Right ventricle myocardium inferior (tissue), 1 donor: ENCODE measurements at regions not wholly inside any gene's neighbourhood (a gene's known extent, or its start where the extent isn't known, plus 50 kb on each side); places are given as distances from the start of the nearest gene placed in this dataset.

Source experiments
- ATAC-seq: fragments of 200-7000 bp; cut with Tn5 transposase; one replicate; pipeline ENCODE4 v1.9.1; 2020; ENCODE audit warnings: mild to moderate bottlenecking, moderate library complexity
- DNase-seq: peaks from one replicate; pipeline ENCODE4 v3.0.0; 2021; ENCODE audit errors: missing footprints
- intact Hi-C: fragments of 100-400 bp; cut with DNase I; formaldehyde crosslinking; loops from one replicate; pipeline ENCODE4 v1.11.0; 2022
- donor health status: DM: no; HTN: yes; CAD: no; lungs with severe emphysema.

DNA sequence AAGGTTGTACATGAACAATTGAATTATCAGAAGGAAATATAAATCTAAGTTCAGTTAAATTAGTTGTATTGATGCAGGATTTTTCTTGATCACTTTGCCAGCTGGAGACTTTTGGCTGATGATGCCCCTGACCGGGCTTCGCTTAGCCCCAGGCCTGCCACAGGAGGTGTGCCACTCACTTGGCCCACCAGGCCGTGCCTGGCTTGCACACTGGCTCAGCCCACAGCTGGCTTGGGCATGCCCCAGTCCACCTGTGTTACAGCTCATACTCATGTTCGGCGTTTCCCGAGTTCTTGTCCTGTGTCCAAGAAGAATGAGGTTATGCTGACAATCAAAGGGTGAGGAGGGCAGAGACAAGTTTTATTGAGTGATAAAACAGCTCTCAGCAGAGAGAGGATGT, 773.9 kb upstream of the FANCL start:
- intact Hi-C loops: no loop called here
- ATAC-seq (no peak), DNase-seq (no peak)

DNA sequence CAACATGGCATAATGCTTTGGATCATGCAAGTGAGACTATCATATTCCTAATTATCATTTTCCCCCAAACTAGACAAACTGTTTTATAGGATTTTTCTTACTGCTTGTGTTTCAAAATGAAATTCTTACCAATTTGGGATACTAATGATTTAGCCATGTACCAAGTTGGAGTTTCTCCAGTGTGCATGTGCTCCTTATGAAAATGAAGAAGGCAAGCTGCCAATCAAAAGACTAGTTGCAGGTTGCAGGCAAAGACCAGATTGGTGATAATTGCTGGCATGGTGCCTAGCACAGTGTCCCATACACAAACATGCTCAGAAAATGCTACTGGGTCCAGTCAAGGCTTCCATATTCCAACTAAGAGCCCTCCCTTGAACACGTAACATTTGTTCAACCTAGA, 771.8 kb upstream of the FANCL start:
- ATAC-seq (no peak), DNase-seq (no peak)
- intact Hi-C loops: no loop called here

DNA sequence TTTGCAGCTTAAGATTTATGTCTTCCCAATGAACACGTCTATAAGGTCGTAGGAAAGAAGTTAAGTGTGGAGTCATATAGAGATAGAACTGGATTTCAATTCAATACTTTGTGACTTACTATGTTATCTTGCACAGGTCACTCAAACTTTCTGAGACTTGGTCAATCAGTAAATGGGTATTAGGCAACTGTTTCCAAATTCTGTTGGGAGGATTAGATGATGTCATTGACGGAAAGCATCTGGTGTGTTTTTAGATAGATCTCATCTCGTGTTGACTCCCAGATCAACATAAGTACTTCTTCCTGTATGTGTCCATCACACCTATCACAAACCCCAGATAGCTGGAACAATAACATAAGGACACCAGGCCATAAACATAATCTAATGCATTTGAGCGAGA, 771.1 kb upstream of the FANCL start:
- no peak for DNase-seq
- intact Hi-C loops: no loop called here
- ATAC-seq: no peak

DNA sequence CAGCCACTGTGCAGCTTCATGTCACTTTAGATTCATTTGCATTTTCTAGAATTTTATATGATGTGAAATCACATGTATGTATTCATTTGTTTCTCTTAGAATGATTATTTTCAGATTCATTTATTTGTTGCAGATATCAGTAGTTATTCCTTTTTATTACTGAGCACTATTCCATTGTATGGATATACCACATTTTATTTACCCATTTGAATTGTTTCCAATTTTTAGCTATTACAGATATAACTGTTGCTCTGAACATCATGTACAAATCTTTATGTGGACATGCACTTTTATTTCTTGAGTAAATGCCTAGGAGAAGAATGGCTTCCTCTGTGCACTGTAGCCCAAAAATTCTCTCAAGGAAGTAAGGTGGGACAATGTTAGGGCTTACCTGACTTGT, 767.8 kb upstream of the FANCL start:
- no peak for ATAC-seq
- intact Hi-C loops: no loop called here
- DNase-seq: no peak

DNA sequence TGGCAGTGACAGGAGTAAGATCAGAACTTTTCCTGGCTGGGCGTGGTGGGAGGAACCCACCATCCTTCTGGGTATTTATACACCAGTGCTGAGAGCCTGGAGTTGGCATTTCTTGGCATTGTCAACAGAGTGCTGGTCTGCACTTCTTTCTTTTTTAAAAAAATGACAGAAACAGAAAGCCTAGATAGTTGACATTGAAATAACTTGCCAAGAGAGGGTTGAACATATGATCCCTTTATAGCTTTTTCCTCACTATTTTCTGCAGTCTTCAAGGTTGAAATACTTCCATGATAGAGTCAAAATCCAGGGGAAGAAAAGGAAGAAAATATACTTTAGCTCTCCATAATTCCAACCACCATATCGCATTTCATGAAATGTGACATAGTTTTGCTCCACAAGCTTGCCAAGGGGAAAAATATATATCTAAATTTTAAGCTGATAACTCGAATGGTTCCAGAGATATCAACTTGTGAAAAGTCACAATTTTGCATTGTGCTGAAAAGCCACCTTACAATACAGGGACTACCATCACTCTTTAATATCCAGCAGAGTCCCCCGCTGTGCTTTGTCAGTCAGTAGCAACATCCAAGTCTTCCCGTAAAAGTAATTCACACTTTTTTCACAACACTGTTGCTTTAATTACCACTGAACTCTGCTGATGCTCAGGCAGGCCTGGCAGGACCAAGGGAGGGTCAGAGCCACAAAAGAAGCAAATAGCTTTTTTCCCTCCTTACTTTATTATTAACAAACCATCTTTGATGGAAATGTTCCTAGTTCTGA, 764.9 kb upstream of the FANCL start:
- DNase-seq (no peak), ATAC-seq (no peak)
- intact Hi-C loops: no loop called here

DNA sequence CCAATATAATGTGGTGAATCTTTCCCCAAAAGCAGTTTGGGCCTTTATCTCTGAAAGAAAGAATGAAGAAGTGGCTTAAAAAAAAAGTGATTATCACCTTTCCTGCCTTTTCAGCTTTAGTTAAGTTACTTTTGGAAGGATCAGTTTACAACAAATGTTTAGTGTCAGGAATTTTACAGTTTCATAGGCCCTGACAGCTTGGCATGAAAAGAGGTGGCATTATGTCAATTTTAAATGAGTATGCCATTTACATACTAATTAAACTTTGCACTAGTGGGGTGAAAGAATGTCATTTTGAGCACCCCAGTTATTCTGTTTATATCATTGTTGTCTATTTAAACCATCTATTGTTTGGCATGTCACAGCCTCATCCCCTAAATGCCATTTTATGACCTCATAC, 763.5 kb upstream of the FANCL start:
- ATAC-seq (no peak), DNase-seq (no peak)
- intact Hi-C loops: no loop called here

DNA sequence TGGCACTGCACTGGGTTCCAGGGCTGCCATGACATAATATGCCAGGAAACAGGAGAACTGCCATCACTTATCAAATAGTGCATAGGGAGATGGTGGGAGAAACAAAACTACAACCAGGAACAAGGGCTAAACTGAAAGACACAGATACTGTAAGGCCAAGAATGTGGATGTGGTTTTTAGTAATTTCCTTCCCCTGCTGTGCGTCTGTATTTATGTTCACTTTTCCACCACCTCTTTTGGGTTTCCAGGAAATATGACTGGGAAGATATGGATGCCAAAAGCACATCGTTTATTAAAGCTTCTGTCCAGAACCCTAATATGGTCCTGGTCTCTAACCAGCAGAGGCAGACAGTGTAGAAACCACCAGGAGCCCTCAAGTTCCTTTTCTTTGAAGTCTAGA, 759.7 kb upstream of the FANCL start:
- DNase-seq (no peak), ATAC-seq (no peak)
- intact Hi-C loops: no loop called here

DNA sequence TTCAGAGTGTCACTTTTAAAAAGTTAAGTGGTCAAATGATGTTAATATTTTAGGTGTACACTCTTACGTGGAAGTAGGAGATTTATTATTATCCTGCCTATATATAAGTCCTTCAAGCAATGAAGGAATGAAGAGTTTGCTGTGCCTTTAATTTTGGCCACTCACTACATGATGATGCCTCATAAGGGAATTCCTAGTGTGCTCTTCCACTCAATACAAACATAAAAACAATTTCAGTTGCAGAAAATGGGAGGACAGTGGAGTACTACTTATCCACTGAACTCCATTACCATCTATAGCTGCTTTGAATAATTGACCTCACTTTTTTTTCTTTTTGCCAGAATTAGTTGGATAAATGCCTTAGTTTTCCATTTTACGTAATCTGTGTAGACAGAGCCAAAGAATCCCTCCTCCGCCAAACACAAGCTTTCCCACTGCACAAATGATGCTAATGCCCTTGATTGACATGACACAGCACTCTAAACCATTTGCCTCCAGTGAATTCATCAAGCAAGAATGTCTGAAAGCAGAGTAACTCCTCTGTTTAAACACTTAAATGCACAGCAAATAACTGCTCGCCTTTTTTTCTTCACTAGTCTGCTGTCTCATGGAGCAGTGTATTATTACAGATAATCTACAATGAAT, 751.1 kb upstream of the FANCL start:
- ATAC-seq (no peak), DNase-seq (no peak)
- intact Hi-C loops: no loop called here

DNA sequence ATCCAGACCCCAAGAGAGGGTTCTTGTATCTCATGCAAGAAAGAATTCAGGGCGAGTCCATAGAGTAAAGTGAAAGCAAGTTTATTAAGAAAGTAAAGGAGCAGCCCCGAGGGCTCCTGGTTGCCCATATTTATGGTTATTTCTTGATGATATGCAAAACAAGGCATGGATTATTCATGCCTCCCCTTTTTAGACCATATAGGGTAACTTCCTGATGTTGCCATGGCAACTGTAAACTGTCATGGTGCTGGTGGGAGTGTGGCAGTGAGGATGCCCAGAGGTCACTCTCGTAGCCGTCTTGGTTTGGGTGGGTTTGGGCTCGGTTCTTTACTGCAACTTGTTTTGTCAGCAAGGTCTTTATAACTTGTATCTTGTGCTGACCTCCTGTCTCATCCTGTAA, 750.2 kb upstream of the FANCL start:
- no peak for ATAC-seq
- intact Hi-C loops: no loop called here

DNA sequence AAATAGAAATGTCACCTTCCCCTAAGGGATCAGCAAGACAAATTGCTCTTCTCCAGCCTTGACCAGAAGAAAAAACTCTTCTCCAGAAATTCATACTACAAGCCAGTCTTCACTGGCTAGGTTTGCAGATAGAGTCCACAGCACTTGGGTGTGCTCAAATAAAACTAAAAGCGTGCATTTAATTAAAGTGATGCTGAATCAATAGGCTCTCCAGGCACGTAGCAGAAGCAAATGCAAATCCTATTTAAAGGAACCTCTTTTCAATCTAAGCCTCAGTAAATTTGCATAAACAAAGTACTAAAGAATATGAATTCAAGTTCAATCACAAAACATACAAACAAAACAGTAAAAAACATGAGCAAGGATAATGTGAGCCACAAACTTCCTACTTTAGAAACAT, 744.4 kb upstream of the FANCL start:
- intact Hi-C loops: no loop called here

More for the DNA sequence above, 750.2 kb upstream of the FANCL start:
- DNase-seq: no peak

DNA sequence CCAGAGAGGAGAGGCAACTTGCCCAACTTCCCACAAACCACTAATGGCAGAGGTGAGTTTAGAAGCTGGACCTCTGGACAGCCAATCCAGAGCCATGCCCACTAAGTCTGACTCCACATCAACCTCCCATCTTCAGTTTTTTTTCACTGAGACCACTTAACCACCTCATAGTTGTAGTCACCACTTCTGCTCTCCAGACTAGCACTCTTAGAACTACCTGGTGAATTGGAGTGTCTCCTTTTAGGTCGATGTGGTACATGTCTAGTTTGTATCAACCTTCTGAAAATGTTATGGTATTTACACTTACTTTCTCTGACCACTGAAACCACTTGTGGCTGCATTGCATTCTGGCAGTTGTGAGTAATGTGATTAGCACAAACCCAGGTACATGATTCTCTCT, 743.6 kb upstream of the FANCL start:
- intact Hi-C loops: no loop called here
- ATAC-seq: no peak
- no peak for DNase-seq

More for the DNA sequence above, 744.4 kb upstream of the FANCL start:
- DNase-seq: no peak
- ATAC-seq: no peak

DNA sequence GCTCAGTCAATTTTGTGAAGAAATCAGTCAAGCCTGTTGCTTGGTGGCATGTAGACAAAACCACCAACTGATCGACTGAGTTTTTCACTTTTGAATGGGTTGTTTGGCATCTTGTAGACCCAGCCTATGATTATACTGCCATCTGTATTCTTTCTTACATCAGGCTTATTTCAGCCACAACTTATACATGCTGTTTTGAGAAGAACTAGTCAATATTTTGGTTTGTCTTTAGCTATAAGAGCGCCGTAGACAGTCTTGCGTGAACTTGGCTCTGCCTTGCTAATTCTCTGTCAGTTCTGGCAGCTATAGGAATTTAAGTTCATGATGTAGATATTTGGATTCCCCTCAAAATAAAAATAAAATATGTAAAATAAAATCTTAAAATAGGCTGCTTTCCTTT, 742.0 kb upstream of the FANCL start:
- no peak for ATAC-seq
- DNase-seq: no peak
- intact Hi-C loops: no loop called here

DNA sequence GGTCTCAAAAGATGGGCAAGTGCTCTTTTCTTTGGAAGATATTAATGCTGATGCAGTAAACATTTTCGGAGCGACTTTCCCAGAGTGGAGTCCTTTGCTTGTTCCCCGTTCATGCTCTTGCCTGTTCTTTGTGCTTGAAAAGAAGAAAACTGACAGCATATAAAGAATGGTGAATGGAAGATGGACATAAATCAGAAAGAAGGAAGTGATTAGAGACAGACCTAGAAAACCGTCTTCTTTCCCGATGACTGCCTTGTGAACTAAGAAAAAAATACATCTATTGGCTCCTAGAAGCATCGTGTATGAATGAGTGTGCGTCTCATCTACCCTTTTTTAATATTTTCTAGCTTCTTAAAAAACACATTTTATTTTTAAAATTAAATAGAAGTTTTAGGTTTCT, 740.1 kb upstream of the FANCL start:
- DNase-seq (no peak), ATAC-seq (no peak)
- intact Hi-C loops: no loop called here

DNA sequence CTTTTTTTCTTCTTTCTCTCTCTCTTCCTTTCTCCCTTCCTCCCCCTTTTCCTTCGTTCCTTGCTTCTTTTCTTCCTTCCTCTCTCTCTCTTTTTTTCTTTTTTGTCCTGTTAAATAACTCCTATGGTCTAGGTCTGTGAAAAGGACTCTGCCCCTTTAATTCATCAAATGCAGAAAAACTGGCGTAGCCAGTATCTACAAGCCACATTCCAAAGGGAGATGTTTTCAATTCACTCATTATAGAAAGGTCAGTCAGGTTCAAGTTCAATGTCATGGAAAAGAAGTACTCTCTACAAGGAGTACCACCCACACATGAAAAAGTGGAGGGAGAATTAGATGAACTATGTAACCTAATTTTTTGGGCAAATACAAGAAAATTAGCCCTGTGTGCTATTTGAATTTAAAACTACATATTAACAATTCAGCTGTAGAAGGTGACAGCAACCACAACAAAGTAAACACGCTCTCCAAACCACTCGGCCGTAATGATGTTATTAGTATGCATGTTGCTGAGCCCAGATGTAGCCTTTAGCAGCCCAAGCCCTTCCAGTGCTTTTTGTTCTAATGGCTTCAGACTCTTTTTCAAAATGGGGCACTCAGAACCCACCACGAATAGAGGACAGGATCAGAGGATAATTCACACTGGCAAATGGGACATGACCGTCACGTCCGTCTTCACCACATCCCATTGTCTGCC, 735.4 kb upstream of the FANCL start:
- DNase-seq: no peak
- intact Hi-C loops: no loop called here
- ATAC-seq: no peak

DNA sequence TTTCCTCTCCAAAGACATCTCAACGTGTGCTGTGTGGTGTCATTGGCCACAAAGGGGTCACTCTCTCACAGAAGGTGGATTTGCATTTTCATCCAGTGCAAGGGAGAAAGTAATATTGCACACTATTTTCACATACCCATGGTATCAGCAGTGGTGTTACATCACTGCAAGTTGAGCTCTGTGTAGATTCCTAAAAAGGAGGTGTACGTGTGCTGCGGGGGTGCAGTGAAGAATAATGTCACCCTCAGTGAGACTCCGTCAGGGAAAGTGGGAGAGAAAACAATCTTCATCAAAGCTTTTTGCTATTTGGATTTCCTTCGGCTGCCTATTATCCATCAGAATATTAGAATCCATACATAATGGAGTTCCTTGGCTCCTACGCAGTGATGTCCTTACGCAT, 733.8 kb upstream of the FANCL start:
- DNase-seq (no peak), ATAC-seq (no peak)
- intact Hi-C loops: no loop called here

DNA sequence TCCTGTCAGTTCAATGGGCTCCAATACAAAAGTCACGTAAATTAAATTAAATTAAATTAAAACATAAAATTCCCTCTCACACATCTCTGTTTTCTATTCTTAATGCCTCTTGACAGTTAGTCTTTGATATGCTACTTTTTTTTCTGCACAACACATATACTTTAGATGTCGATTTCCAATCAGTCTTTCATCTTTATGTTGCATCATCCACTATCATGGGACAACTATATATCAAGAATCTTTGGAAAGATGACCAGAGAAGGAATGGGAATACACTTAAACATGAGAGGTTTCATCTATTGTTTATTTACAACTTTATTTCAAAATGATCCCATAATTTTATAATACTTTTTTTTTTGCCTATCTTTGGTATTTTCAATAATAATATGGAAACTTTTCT, 733.3 kb upstream of the FANCL start:
- intact Hi-C loops: no loop called here
- DNase-seq: no peak
- no peak for ATAC-seq

DNA sequence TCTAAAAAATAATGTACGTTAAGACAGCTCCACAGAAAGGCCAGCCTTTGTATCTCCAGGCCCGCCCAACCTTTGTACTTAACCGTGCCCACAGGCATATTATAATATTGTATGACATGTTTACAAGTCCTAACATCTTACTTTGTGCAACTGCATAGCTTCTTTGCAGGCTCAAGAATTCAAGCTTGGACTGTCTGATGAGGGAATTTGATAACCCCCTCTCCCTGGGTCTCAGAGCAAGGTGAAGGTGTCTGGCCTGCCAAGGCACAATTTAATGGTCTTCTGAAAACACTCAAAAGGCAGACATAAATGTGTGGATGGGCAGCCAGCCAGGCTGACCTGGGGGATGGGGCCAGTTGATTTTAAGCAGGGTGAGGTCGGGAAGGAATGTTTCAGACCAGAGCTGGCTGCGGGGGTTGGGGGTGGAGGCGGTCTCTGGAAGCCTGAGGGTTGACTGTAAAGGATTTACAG, 732.7 kb upstream of the FANCL start:
- intact Hi-C loops: no loop called here
- ATAC-seq (no peak), DNase-seq (no peak)

DNA sequence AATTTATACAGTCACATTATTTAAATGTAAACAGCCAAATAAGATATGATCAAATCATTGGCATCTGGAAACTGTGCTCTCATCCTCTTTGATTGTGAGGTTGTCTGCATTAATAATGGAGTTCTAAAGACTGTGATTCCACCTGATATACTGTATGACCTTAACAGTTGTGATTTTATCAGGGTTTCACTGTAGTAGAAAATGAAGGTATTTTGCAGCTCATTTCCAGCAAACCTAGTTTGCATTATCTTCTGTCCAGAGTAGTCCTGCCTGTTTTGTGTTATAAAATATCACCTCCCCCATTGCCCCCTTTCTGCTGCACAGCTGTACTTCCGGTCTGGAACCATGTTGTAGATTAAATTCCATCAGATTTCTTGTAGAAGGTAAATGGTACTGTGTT, 731.6 kb upstream of the FANCL start:
- intact Hi-C loops: no loop called here
- no peak for ATAC-seq
- no peak for DNase-seq

DNA sequence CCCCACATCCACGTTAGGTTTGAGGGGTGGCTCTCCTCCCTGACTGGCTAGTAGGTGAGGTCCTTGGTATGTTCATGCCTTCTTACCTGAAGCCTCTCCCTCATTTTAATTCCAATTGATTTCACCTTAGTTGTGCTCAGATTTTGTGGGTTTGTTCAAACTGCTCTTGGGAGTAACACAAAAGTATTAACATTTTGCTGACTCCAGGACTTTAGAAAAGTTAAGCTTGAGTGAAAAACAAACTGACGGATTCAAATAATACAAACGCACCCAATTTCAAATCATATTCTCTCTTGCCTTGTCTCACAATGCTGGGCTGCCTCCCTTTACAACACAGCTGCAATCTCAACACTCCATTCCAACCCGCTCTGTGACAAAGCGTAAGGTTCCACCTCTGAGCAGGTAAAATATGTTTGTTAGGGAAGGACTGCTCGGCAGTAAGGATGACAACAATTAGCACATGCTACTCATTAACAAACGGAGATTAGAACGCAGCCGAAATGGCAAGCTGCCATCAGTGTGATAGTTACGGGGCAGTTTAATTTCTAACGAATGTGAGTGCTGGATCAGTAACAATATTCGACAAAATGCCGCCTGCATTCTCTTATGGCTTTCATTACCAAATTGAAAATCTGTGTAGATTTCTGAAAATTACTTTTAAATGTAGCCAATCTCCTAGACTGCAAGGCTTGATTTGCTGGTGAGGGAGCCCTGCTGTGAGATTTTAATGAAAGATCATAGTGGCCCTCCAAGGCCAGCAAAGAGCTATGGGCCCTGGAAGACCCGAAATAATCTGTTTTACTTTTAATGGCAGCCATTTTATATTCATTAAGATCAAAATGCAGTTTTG, 730.6 kb upstream of the FANCL start:
- DNase-seq (no peak), ATAC-seq (no peak)
- intact Hi-C loops: no loop called here
